Tibial artery (tissue), 4 donors: ENCODE measurements at regions not wholly inside any gene's neighbourhood (a gene's known extent, or its start where the extent isn't known, plus 50 kb on each side); places are given as distances from the start of the nearest gene placed in this dataset.

ENCODE experiments used
- DNase-seq, 2 donors: peaks; one replicate each; pipeline ENCODE4 v3.0.0-alpha.2; 2019
- H3K27ac ChIP-seq, 2 donors: fragments of 200-600 bp; sonication (generic) in 1 of 2; 1 replicate in 1 of 2; 2 replicates in 1 of 2; pipeline ENCODE4 v1.5.1; 2018 to 2019; ENCODE audit warnings: mild to moderate bottlenecking in 1 of 2
- H3K27me3 ChIP-seq, 2 donors: fragments of 200-600 bp; sonication (generic) in 1 of 2; one replicate each; pipeline versions ENCODE4 v1.5.1 to v1.6.0; 2016 to 2019
- H3K36me3 ChIP-seq, 3 donors: fragments of 200-600 bp; sonication (generic) in 2 of 3; one replicate each; pipeline ENCODE4 v1.5.1; 2016 to 2019; ENCODE audit warnings: mild to moderate bottlenecking in 2 of 3
- H3K4me1 ChIP-seq, 4 donors: fragments of 200-600 bp; sonication (generic) in 2 of 4; 1 replicate in 3 of 4; 2 replicates in 1 of 4; pipeline ENCODE4 v1.5.1; 2016 to 2019
- H3K4me3 ChIP-seq, 2 donors: fragments of 200-600 bp; sonication (generic) in 1 of 2; 1 replicate in 1 of 2; 2 replicates in 1 of 2; pipeline ENCODE4 v1.5.1; 2018 to 2019; ENCODE audit warnings: mild to moderate bottlenecking in 2 of 2
- H3K9me3 ChIP-seq, 3 donors: fragments of 200-600 bp; sonication (generic) in 1 of 3; one replicate each; pipeline ENCODE4 v1.5.1; 2016 to 2019
- intact Hi-C: fragments of 100-400 bp; cut with DNase I; formaldehyde crosslinking; loops from one replicate; pipeline ENCODE4 v1.15.0; 2023; ENCODE audit warnings: low total_unique reads
- TF ChIP-seq, protein P1 (sequence below), 2 experiments: fragments of 200-600 bp in 1 of 2; fragments of 450-650 bp in 1 of 2; IDR thresholded peaks; one replicate each; pipeline ENCODE4 v1.5.1; 2017 to 2019; ENCODE audit warnings: antibody characterized with exemption in 2 of 2, mild to moderate bottlenecking in 1 of 2, moderate library complexity in 1 of 2

- Histone ChIP-seq H3K4me1 (no peaks in the 10 kb centered on the region), H3K27me3 (peaks cover 0 to 28% of the 10 kb centered on the region in 2 donors), H3K4me3 (no peak overlapping the region), H3K9me3 (peaks cover 0 to 10% (median 4%) of the 10 kb centered on the region in 3 donors), H3K27ac (no peak overlapping the region), H3K36me3 (no peaks in the 10 kb centered on the region)
- intact Hi-C loops, result no loop called here
- TF ChIP-seq, protein P1, sequence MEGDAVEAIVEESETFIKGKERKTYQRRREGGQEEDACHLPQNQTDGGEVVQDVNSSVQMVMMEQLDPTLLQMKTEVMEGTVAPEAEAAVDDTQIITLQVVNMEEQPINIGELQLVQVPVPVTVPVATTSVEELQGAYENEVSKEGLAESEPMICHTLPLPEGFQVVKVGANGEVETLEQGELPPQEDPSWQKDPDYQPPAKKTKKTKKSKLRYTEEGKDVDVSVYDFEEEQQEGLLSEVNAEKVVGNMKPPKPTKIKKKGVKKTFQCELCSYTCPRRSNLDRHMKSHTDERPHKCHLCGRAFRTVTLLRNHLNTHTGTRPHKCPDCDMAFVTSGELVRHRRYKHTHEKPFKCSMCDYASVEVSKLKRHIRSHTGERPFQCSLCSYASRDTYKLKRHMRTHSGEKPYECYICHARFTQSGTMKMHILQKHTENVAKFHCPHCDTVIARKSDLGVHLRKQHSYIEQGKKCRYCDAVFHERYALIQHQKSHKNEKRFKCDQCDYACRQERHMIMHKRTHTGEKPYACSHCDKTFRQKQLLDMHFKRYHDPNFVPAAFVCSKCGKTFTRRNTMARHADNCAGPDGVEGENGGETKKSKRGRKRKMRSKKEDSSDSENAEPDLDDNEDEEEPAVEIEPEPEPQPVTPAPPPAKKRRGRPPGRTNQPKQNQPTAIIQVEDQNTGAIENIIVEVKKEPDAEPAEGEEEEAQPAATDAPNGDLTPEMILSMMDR (IDR thresholded peaks at IDR 0.05), result no peak
- DNase-seq, result peak in 1 of 2 donors; percentile 25
Observed at GRCh38 chr2:240225660-240226475, 85.4 kb upstream of the OTOS start.

GRCh38 chr2:240226672-240227537, 86.4 kb upstream of the OTOS start:
- H3K4me3 ChIP-seq, result no peak overlapping the region
- peaks cover 0 to 10% (median 4%) of the 10 kb centered on the region in 3 donors for H3K9me3 ChIP-seq
- peaks cover 0 to 28% of the 10 kb centered on the region in 2 donors for H3K27me3 ChIP-seq
- no peak overlapping the region for H3K27ac ChIP-seq
- peak in 1 of 2 donors; percentile 48 for DNase-seq
- no peaks in the 10 kb centered on the region for H3K36me3 ChIP-seq
- H3K4me1 ChIP-seq, result no peaks in the 10 kb centered on the region
- intact Hi-C loops, result no loop called here
- TF ChIP-seq, protein P1 (IDR thresholded peaks at IDR 0.05), result no peak

DNA sequence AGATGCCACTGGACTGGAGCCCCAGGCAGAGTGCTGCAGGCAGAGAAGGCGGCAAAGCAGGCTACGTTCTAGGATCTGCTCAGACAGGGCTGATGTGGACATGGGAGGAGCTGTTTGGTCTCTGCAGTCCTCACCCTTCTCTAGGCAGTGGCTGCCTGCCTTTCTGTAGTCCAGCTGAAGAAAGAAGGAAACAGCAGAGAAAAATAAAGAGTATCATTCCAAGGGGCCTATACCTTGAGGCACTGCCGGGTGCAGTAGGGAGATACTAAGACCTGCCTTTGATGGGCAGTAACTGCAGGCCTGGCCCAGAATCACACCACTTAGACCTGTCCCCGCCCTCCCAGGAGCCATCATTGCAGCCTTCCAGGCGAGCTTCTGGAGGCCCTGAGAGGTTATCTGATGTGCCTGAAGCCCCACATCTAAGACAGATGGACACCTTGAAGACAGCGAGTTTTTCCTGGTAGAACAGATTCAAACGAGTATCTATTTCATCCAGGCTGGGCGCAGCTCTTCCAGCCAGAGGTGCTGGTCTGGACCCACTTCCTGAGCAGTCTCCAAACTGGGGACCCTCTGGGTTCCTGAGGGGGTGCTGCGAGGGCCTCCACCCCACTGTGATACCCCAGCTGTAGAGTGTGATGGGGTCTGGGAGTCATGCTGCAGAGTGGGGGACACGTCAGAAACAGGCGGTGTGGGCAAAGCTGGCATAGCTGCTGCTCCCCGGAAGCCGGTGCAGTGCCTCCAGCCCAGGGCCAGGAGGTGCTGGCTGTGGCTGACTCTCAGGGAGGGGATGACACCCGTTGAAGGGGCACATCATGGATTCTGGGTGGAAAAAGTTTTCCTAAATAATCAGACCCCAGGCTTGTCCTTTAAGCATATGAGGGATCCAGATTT, 87.3 kb upstream of the OTOS start:
- DNase-seq, result peak in 1 of 2 donors; percentile 44
- Histone ChIP-seq H3K36me3 (no peaks in the 10 kb centered on the region), H3K27me3 (peaks cover 0 to 22% of the 10 kb centered on the region in 2 donors), H3K4me3 (no peak overlapping the region), H3K27ac (no peak overlapping the region), H3K4me1 (peaks cover 0 to 4% (median 1%) of the 10 kb centered on the region in 4 donors), H3K9me3 (peaks cover 0 to 10% (median 4%) of the 10 kb centered on the region in 3 donors)
- TF ChIP-seq, protein P1 (IDR thresholded peaks at IDR 0.05), result no peak
- intact Hi-C loops, result no loop called here

DNA sequence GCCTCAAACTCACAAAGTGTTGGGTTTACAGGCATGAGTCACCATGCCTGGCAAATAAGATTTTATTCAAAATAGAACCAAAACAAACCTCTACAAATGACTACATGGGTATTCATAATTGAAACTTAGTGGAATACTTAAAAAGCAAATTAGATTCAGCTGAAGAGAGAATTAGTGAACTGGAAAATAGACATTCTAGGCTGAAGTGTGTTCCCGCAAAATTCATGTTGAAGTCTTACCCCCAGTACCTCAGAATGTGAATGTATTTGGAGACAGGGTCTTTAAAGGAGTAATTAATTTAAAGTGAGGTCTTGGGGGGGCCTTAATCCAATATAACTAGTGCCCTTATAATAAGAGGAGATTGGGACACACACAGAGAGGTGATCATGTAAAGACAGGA, 88.5 kb upstream of the OTOS start:
- TF ChIP-seq, protein P1 (IDR thresholded peaks at IDR 0.05), result no peak
- H3K27me3 ChIP-seq, result peaks cover 0 to 12% of the 10 kb centered on the region in 2 donors
- H3K9me3 ChIP-seq, result peaks cover 0 to 10% (median 4%) of the 10 kb centered on the region in 3 donors
- no peaks in the 10 kb centered on the region for H3K36me3 ChIP-seq
- DNase-seq, result no peak
- H3K4me1 ChIP-seq, result peaks cover 0 to 15% (median 11%) of the 10 kb centered on the region in 4 donors
- no peak overlapping the region for H3K4me3 ChIP-seq
- H3K27ac ChIP-seq, result no peak overlapping the region
- intact Hi-C loops, result no loop called here
